Fibroblast of skin of right biceps (primary cell): ENCODE measurements at regions not wholly inside any gene's neighbourhood (a gene's known extent, or its start where the extent isn't known, plus 50 kb on each side); places are given as distances from the start of the nearest gene placed in this dataset.

ENCODE experiments used
- DNase-seq: peaks from one replicate; pipeline ENCODE4 v3.0.0-alpha.2; 2013

DNA sequence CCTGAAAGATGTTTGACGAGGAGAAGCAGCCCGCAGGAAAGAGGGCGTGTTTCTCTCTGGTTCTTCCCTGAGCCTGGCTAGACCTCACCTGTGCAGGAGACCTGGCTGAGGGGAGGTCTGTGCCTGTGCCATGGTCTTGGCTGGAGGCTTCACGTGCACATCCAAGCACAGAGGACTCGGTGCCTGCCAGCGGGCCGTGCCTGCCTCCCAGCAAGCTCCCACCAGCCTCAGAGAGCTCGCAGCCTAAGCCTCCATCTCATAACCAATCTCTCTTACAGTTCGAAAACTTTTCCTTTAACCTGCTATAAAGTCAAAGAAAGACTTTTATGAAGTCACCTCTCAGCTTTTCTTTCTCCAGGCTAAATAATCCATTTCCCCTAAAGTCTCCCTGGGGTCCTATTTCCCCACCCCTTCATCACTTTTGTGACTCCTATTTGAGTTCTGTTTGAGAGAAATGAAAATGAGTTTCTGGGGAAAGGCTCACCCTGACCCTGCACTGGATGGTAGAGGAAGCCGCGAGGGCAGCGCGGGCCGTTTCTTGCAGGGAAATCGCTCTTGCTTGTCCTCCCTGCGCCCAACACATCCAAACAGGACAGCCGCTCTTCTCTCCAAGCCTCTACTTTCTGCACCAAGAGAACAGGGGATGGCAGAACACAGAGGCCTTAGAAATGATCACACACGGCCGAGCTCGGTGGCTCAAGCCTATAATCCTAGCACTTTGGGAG, 521.0 kb downstream of the SOX11 start:
- no peak for DNase-seq

GRCh38 chr2:6214471-6214870, 522.3 kb downstream of the SOX11 start:
- no peak for DNase-seq

- no peak for DNase-seq
Observed at GRCh38 chr2:6215053-6215452, 522.9 kb downstream of the SOX11 start.

DNA sequence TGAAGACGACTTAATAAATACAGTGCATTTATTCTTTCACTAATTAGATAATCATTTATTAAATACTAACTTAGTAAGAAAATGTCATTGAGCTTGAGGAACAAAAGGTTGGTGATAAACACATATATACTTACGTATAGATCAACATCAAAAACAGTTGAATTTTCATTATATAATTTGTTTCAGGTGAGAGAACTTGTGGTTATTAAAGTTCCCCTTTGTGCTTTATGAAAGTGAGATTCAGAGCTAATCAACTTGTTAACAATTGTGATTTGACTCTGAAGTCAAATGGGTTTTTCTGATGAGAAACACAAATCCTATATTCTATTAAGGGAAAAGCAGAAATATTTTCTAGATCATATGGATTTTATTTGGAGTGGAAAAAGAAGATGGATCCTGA, 524.0 kb downstream of the SOX11 start:
- DNase-seq = no peak

DNA sequence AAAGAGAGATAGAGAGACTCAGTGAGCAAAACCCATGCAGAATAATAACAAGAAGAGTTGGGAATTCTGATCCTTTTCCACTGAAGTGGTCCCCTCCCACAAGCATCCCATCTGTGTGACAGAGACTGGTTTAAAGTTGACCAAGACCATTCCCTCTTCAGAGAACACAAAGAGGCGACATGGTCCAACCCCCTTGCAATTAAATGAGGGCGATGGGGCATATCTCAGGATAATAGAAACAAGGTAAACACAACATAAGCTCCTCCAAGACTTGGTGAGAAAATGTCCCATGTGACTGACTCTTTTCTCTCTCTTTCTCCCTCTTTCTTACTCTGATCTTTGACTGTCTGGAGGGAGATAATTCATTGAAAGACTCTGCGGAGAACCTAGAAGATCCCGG, 526.7 kb downstream of the SOX11 start:
- DNase-seq = no peak

DNA sequence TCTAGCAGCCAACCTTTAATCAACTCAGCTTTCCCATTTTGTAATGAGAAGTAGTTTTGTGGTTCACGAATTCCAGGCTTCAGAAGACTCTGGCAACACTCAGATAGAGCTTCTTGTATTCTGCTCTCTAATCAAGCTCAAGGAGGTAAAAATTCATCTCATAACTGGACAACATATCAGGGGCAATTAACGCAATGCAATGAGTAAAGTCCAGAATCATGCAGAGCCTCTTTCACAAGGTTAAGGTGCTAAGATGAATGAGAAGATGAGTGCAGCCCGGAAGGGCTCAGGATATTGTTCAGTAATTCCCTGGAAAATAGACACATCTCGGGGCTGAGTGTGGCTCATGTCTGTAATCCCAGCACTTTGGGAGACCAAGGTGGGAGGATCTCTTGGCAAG, 527.7 kb downstream of the SOX11 start:
- no peak for DNase-seq

DNA sequence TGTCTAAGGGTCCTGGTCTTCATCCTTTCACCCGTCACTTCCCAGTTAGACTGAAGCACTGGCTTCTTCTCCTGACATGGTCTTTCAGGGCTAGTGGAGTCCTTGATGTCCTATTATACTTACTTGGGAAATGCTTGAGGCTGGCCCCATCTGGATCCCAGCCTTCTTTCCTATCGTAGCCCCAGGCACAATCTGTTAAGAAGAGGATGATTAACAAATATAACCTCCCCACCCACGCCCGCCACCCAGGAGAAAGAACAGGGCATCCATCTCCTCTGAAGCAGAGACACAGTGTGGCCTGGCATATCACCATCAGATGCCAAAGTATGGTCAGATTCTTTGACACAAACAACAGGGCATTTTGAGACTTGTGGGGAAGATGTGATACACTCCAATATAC, 530.1 kb downstream of the SOX11 start:
- no peak for DNase-seq

- DNase-seq = no peak
Observed at GRCh38 chr2:6224267-6224666, 532.1 kb downstream of the SOX11 start.

- DNase-seq = no peak
Observed at GRCh38 chr2:6228251-6228650, 536.1 kb downstream of the SOX11 start.

- no peak for DNase-seq
Observed at GRCh38 chr2:6231166-6231565, 539.0 kb downstream of the SOX11 start.

- no peak for DNase-seq
Observed at GRCh38 chr2:6233993-6234392, 541.8 kb downstream of the SOX11 start.

- no peak for DNase-seq
Observed at GRCh38 chr2:6234702-6235101, 542.5 kb downstream of the SOX11 start.

DNA sequence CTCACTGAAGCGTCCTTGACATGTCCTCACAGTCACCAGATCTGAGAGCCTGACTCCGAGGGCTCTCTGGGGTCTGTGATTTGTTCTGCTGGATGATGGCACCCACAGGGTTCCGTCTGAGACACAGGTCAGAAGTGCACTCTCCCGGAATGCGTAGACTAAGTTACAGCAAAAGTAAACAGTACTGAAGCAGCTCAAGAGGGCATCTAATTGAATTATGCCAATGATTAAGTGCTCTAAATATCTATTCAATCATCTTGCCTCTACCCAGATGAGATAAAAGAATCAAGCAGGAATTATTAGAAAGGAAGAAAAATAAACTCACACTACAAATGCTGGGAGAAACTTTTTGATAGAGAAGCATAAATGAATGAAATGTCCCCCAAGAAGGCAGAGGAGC, 544.1 kb downstream of the SOX11 start:
- DNase-seq = no peak

DNA sequence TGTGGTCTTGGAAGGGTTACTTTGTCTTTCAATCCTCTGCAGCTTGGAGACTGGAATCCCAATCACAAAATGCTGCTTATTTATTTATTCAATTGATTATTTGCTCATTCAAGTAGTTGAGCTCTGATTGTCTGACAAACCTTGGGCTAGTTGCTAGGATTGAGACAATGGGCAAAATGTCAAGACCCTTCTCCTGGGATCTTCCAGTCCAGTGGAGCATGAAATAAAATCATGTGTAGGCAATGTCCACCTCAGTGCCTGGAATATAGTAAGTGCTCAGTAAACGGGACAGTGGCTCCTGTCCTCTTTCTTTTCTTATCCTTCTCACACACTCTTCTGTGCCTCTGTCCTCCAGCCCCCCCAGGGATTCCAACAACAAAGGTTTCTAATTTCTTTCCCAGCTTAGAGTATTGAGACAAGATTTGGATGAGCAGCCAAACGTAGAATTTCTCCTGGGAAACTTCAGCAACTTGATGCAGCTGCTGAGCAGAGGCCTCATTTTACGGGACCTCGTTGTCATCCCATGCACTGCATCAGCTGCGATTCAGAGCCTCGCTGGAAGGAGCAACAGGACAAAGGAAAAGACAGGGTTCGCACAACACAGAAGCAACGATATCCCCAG, 545.0 kb downstream of the SOX11 start:
- no peak for DNase-seq

GRCh38 chr2:6249557-6249956, 557.4 kb downstream of the SOX11 start:
- DNase-seq = no peak

- DNase-seq = no peak
Observed at GRCh38 chr2:6254441-6254840, 562.3 kb downstream of the SOX11 start.

DNA sequence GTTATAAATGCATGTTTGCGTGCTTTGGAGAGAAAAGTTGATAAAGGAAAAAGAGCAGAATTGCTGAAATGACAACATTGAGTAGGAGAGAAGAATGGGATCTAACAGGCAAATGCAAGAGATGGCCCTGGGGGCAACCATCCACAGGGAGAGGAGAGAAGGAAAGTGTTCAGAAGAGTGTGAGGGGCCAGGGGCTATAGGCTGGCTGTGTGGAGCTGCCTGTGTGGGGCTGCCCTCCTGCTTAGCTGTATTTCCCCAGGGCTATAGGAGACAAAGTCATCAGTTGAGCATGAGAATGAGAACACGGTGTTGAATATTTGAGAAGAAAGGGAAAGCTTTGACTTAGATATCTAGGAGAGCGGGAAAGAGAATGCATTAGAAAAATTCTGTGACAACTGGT, 572.0 kb downstream of the SOX11 start:
- no peak for DNase-seq

- DNase-seq = no peak
Observed at GRCh38 chr2:6281524-6281923, 584.2 kb downstream of the CMPK2 start.

DNA sequence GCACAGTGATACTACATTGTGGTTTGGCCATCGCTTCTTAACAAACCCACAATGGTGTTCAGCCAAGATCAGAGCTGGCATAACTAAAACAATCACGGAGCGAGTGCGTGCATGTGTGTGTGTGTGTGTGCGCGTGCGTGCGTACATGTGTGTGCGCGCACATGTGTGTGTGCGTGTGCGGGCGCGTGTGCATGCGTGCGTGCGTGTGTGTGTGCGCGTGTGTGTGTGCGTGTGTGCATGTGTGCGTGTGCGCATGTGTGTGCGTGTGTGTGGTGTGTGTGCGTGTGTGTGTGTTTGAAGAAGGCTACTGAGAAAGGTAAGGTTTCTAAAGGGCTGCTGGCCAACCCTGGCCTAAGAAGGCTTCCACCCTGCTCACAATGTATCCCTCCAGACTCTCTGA, 582.4 kb downstream of the CMPK2 start:
- DNase-seq = no peak

GRCh38 chr2:6287406-6287805, 578.3 kb downstream of the CMPK2 start:
- DNase-seq = no peak

DNA sequence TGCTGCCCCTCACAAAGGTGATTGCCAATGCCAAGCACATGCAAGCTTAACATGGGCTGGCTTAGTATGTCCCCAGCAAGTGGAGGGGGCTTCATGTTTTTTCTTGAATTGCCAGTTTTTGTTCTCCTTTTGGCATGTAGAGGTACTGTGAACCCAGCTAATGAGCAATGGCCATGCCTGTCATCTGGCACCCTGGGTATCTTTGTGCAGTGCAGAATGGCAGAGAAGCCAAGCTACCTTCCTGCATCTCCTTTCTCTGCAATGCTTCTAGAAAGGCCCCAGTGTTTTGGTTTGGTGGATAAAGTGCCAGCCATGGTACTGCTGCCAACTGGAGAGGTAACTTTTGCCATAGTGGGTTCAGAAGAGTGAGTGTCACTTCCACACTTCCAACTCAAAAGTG, 576.9 kb downstream of the CMPK2 start:
- no peak for DNase-seq

DNA sequence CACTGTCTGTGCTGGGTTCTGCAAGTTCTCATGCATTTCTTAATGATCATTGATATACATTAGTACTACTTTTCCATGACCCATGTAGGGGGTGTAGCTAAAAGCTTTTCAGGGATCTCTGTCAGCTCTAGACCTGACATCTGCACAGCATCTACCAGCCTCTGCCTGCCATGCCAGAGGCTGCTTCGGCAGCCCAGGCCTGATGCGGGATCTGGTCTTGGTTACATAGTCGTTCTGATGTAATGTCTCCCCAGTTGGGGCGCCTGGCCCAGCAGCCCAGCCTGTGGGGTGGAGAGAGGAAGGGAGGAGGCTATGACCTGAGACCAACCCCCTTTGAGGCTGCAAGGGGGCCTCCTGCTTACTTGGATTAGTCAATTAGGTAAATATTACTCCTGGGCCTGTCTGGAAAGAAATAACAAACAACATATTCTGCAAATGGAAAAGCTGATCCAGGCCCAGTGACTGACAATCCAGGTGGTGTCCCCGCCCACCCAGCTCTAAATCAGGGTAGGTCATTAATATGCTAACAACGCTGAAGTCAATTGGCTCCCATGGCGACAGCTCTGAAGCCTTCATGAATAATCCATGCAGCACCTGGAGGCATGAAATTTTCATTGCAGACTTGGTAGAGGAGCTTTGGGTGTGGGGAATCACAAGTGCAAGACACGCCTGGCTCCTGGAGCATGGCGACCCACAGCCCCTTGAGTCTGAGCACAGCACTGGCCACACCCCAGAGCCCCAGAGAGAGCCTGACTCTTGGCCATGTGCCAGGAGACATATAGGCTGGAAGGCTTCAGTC, 575.3 kb downstream of the CMPK2 start:
- no peak for DNase-seq

DNA sequence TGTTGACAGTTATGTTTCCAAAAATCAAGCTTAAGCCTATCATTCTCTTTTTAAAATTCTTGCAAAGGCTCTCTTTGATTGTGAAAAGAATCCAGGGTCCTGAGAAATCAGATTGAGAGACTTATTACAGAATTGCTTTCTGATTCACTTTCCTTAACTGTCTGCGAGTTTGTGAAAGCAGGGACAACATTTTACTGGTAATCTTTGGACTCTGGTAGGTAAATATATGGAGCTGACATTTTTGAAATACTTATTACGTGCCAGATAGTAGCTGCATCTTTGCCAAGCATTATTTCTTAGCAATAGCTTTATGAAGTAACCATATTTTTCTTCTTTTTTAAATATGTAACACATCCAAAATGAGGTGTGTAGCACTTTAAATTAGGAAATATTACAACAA, 570.9 kb downstream of the CMPK2 start:
- DNase-seq = no peak

DNA sequence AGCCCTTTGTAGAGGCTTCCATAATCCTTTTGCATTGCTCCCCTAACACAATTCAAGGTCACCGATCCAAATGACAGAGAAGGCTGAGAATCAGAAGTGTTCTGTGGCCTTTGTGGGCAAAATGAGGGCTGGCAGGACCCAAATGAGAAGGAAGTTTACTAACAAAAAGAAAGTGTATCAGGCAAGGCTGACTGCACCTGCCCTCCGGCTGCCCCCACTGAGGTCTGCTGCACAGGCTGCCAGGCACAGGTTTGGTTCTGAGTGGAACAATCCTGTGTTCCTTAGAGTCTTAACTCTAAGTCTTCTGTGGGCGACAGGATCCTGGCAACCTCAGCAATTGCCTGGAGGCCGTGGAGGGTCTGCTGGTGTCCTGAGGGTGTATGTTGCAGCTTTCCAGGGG, 568.5 kb downstream of the CMPK2 start:
- DNase-seq = no peak
